HG03520 (cell line): ENCODE measurements at regions not wholly inside any gene's neighbourhood (a gene's known extent, or its start where the extent isn't known, plus 50 kb on each side); places are given as distances from the start of the nearest gene placed in this dataset.

Experiments used
- ATAC-seq: cut with Tn5 transposase; IDR thresholded peaks from one replicate; pipeline ENCODE4 v1.9.1; 2021; ENCODE audit warnings: mild to moderate bottlenecking, moderate library complexity; ENCODE audit not compliant: unreplicated experiment

- no peak for ATAC-seq
These were observed 75.9 kb upstream of the DOCK9 start for GRCh38 chr13:99053636-99054233.

- no peak for ATAC-seq
These were observed 77.4 kb upstream of the DOCK9 start for GRCh38 chr13:99055281-99055680.

- ATAC-seq = no peak
These were observed 77.9 kb upstream of the DOCK9 start for GRCh38 chr13:99055735-99056134.

GRCh38 chr13:99056381-99057014 is 78.6 kb upstream of the DOCK9 start:
- ATAC-seq = no peak

GRCh38 chr13:99057310-99057975 is 79.6 kb upstream of the DOCK9 start:
- no peak for ATAC-seq

GRCh38 chr13:99058527-99059495 is 80.9 kb upstream of the DOCK9 start:
- no peak for ATAC-seq

- ATAC-seq = no peak
These were observed 81.7 kb upstream of the DOCK9 start for GRCh38 chr13:99059498-99060075.

- ATAC-seq = no peak
These were observed 83.5 kb upstream of the DOCK9 start for GRCh38 chr13:99061411-99061810.

GRCh38 chr13:99062593-99062992 is 84.7 kb upstream of the DOCK9 start:
- ATAC-seq = no peak

GRCh38 chr13:99063178-99063577 is 85.3 kb upstream of the DOCK9 start:
- ATAC-seq = no peak

- no peak for ATAC-seq
These were observed 86.1 kb upstream of the DOCK9 start for GRCh38 chr13:99063952-99064351.

GRCh38 chr13:99064624-99065234 is 86.9 kb upstream of the DOCK9 start:
- ATAC-seq = no peak

- no peak for ATAC-seq
These were observed 87.6 kb upstream of the DOCK9 start for GRCh38 chr13:99065235-99066015.

GRCh38 chr13:99066219-99066618 is 88.4 kb upstream of the DOCK9 start:
- no peak for ATAC-seq

- ATAC-seq = no peak
These were observed 89.5 kb upstream of the DOCK9 start for GRCh38 chr13:99067159-99067985.

GRCh38 chr13:99071211-99071610 is 93.3 kb upstream of the DOCK9 start:
- no peak for ATAC-seq

- no peak for ATAC-seq
These were observed 93.8 kb upstream of the DOCK9 start for GRCh38 chr13:99071666-99072065.

- ATAC-seq = no peak
These were observed 94.5 kb upstream of the DOCK9 start for GRCh38 chr13:99072356-99072755.

- no peak for ATAC-seq
These were observed 95.1 kb upstream of the DOCK9 start for GRCh38 chr13:99072941-99073340.
